ENCODE measurements at regions not wholly inside any gene's neighbourhood (a gene's known extent, or its start where the extent isn't known, plus 50 kb on each side); places are given as distances from the start of the nearest gene placed in this dataset.

DNA sequence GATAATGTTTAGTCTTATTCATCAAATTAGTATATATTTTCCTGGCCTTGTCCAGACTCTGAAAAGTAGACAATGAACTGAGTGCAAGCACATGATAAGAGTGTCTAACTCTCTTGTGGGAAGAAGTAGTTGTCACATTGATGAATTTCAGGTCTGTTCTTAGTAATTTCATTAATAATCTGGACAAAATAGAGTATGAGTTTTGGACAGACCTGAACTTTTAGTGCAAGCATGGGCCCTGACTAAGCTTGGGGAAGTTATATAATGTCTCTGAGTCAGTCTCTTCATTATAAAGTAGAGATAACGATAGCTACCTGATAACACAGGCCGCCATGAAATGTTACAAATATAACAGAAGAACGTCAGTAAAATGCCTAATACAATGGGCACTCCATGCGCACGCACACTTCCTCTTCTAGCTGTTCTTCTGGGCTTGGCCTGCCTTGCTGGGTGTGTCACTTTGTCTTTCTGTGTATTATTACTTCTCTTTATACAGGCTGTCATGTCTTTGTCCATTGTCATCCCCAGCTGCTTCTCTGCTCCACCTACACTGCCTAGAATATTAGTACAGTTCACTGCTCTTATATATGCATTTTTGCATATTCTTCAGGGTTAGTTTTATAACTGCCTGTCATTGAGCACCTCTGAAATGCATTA lies 129.1 kb upstream of the HTR2A start:
- H3K27me3 ChIP-seq (ENCODE audit: control insufficient read depth, insufficient read depth, low read length) = no peaks in the 10 kb centered on the region
- no peak overlapping the region for H3K4me3 ChIP-seq (ENCODE audit: low read length)
- H3K9me3 ChIP-seq (ENCODE audit: control insufficient read depth, low read depth, low read length) = no peaks in the 10 kb centered on the region
- H3K36me3 ChIP-seq (ENCODE audit: control insufficient read depth, low read depth, low read length) = no peaks in the 10 kb centered on the region
- H3K27ac ChIP-seq (ENCODE audit: low read length) = no peak overlapping the region
- H3K9ac ChIP-seq (ENCODE audit: low read length) = no peak overlapping the region
- H3K4me1 ChIP-seq (ENCODE audit: control insufficient read depth, low read depth, low read length) = peaks cover 4% of the 10 kb centered on the region

DNA sequence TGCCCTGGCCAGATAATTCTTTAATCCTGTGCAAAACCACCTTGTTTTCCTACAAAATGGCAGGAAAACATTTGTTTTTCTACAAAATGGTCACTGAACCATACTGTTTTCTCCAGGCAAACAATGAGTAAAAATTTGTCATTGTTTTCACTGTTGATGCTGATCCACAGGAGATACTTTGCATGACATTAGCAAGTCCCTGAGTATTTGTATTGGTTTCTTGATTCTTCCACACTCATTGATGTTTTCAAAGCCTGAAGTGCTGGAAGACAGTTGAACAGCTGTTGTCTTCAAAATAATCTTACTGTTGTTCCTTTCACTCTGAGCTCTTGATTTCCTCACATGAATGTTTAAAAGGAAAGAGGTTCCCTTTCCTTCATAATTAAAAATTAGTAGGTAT lies 123.1 kb upstream of the HTR2A start:
- no peak overlapping the region for H3K27ac ChIP-seq (ENCODE audit: low read length)
- H3K4me1 ChIP-seq (ENCODE audit: control insufficient read depth, low read depth, low read length) = no peaks in the 10 kb centered on the region
- H3K27me3 ChIP-seq (ENCODE audit: control insufficient read depth, insufficient read depth, low read length) = no peaks in the 10 kb centered on the region
- H3K9me3 ChIP-seq (ENCODE audit: control insufficient read depth, low read depth, low read length) = no peaks in the 10 kb centered on the region
- no peaks in the 10 kb centered on the region for H3K36me3 ChIP-seq (ENCODE audit: control insufficient read depth, low read depth, low read length)
- H3K9ac ChIP-seq (ENCODE audit: low read length) = no peak overlapping the region
- H3K4me3 ChIP-seq (ENCODE audit: low read length) = no peak overlapping the region

- H3K9ac ChIP-seq (ENCODE audit: low read length) = no peak overlapping the region
Observed at GRCh38 chr13:47017476-47017875, 120.6 kb upstream of the HTR2A start.

DNA sequence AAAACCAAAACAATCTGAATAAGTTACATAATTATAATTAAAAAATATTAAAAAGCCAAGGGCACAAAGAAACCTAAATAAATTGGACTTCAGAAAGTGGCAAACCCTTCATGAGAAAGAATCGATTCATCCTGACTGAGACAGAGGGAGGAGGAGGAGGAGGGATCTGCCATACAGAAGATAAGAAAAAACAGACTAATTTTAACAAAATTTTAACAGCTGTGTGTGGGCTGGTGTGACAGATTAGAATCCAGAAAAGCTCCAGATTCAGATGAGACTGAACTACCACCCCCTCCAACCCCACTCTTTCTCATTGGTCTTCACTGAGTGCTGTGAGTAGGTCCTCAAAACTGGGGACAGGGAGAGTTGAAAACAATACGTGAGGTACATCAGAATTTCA lies 111.5 kb upstream of the HTR2A start:
- H3K4me1 ChIP-seq (ENCODE audit: control insufficient read depth, low read depth, low read length) = no peaks in the 10 kb centered on the region
- no peaks in the 10 kb centered on the region for H3K27me3 ChIP-seq (ENCODE audit: control insufficient read depth, insufficient read depth, low read length)
- no peak overlapping the region for H3K9ac ChIP-seq (ENCODE audit: low read length)
- H3K36me3 ChIP-seq (ENCODE audit: control insufficient read depth, low read depth, low read length) = no peaks in the 10 kb centered on the region
- H3K27ac ChIP-seq (ENCODE audit: low read length) = no peak overlapping the region
- H3K9me3 ChIP-seq (ENCODE audit: control insufficient read depth, low read depth, low read length) = no peaks in the 10 kb centered on the region
- no peak overlapping the region for H3K4me3 ChIP-seq (ENCODE audit: low read length)

More at GRCh38 chr13:47017476-47017875, 120.6 kb upstream of the HTR2A start:
- H3K9me3 ChIP-seq (ENCODE audit: control insufficient read depth, low read depth, low read length) = no peaks in the 10 kb centered on the region
- no peak overlapping the region for H3K27ac ChIP-seq (ENCODE audit: low read length)
- H3K27me3 ChIP-seq (ENCODE audit: control insufficient read depth, insufficient read depth, low read length) = no peaks in the 10 kb centered on the region
- H3K4me3 ChIP-seq (ENCODE audit: low read length) = no peak overlapping the region
- no peaks in the 10 kb centered on the region for H3K36me3 ChIP-seq (ENCODE audit: control insufficient read depth, low read depth, low read length)
- no peaks in the 10 kb centered on the region for H3K4me1 ChIP-seq (ENCODE audit: control insufficient read depth, low read depth, low read length)

DNA sequence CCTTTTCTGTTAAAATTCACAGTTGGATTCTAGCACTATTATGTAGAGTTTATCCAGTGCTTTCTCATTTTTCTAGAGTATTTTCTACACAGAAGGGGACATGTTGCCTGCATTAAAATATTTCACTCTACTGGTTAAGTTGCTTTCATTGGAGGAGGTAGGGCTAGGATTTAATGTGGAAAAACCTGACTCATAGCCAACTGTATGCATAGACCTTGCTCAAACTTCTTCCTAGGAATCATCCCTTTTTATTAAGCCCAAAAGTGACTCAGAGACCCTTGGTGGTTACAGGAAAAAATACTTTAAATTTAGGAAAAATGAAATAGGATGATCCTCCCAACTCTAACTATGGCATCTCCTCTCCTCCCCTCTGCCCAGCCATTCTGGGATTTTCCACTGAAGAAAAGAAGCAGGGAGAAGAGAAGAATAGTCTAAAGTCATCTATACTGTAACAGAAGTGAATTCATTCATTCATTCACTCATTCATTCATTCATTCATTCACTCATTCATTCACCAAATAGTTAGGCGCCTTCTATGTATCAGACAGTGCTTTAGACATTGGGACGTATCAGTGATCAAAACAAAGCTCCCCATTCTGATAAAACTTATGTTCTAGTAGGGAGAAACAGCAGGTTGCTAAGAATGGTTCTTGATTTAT lies 109.0 kb upstream of the HTR2A start:
- Histone ChIP-seq H3K27ac (ENCODE audit: low read length) (no peak overlapping the region), H3K4me3 (ENCODE audit: low read length) (no peak overlapping the region), H3K9ac (ENCODE audit: low read length) (no peak overlapping the region), H3K9me3 (ENCODE audit: control insufficient read depth, low read depth, low read length) (no peaks in the 10 kb centered on the region), H3K4me1 (ENCODE audit: control insufficient read depth, low read depth, low read length) (no peaks in the 10 kb centered on the region), H3K36me3 (ENCODE audit: control insufficient read depth, low read depth, low read length) (no peaks in the 10 kb centered on the region), H3K27me3 (ENCODE audit: control insufficient read depth, insufficient read depth, low read length) (no peaks in the 10 kb centered on the region)

GRCh38 chr13:47004540-47004939 lies 107.7 kb upstream of the HTR2A start:
- no peaks in the 10 kb centered on the region for H3K27me3 ChIP-seq (ENCODE audit: control insufficient read depth, insufficient read depth, low read length)
- no peaks in the 10 kb centered on the region for H3K4me1 ChIP-seq (ENCODE audit: control insufficient read depth, low read depth, low read length)
- H3K27ac ChIP-seq (ENCODE audit: low read length) = no peak overlapping the region
- no peak overlapping the region for H3K9ac ChIP-seq (ENCODE audit: low read length)
- H3K9me3 ChIP-seq (ENCODE audit: control insufficient read depth, low read depth, low read length) = no peaks in the 10 kb centered on the region
- no peaks in the 10 kb centered on the region for H3K36me3 ChIP-seq (ENCODE audit: control insufficient read depth, low read depth, low read length)
- no peak overlapping the region for H3K4me3 ChIP-seq (ENCODE audit: low read length)

- Histone ChIP-seq H3K27ac (ENCODE audit: low read length) (no peak overlapping the region), H3K9ac (ENCODE audit: low read length) (no peak overlapping the region)
Observed at GRCh38 chr13:47004027-47004426, 107.2 kb upstream of the HTR2A start.

DNA sequence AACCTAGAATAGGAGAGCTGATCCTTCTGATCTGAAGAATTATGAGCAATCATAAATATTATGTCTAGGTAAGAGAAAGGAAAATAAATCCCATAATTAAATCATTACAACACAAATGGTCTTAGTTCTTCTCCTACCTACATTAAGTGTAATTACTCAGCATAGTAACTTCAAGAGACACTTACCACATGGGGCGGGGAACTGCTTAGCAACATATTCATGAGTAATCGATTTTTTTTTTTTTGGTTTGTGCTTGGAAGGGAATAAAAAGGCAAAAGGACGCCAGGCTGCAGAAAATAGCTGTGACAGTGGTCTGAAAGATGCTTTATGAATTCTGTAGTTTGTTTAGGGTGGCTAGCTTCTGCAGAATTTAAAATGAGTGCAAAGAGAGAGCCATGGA lies 103.3 kb upstream of the HTR2A start:
- no peaks in the 10 kb centered on the region for H3K36me3 ChIP-seq (ENCODE audit: control insufficient read depth, low read depth, low read length)
- no peaks in the 10 kb centered on the region for H3K27me3 ChIP-seq (ENCODE audit: control insufficient read depth, insufficient read depth, low read length)
- H3K4me1 ChIP-seq (ENCODE audit: control insufficient read depth, low read depth, low read length) = no peaks in the 10 kb centered on the region

More at GRCh38 chr13:47004027-47004426, 107.2 kb upstream of the HTR2A start:
- H3K9me3 ChIP-seq (ENCODE audit: control insufficient read depth, low read depth, low read length) = no peaks in the 10 kb centered on the region
- H3K27me3 ChIP-seq (ENCODE audit: control insufficient read depth, insufficient read depth, low read length) = no peaks in the 10 kb centered on the region
- H3K4me3 ChIP-seq (ENCODE audit: low read length) = no peak overlapping the region
- no peaks in the 10 kb centered on the region for H3K36me3 ChIP-seq (ENCODE audit: control insufficient read depth, low read depth, low read length)
- H3K4me1 ChIP-seq (ENCODE audit: control insufficient read depth, low read depth, low read length) = no peaks in the 10 kb centered on the region

DNA sequence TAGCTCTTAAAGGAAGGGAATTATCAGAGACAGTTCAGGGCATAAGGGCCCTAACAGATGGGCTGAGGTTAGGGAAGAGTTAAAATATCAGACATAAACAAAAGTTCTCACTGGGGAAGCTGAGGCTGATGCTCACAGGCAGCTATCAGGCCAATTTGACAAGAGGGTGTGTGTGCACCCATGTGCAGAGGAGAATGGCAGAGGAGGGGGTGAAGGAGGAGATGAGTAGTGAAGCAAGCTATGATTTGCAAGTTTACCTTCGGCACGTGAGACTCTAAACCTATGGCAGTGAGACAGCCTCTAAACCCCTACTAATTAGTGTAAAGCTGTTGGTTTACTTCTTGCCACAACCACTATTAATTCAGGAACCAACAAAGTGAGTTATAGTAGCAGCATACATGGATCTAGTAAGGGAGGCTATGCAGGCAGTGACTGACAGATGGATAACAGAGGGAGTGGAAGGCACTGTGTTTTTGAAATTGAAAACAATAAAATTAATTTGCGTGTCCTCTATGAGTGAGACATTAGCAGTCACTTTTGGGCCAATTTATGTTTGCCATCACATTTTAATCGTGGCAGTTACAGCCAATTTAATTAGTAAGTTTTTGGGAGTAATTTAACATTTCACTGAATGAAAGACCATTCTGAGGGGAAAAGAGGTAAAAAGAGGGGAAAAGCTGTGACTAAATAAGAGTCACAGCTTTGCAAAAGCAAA lies 99.6 kb upstream of the HTR2A start:
- no peaks in the 10 kb centered on the region for H3K36me3 ChIP-seq (ENCODE audit: control insufficient read depth, low read depth, low read length)
- H3K27me3 ChIP-seq (ENCODE audit: control insufficient read depth, insufficient read depth, low read length) = no peaks in the 10 kb centered on the region
- H3K27ac ChIP-seq (ENCODE audit: low read length) = no peak overlapping the region
- H3K9me3 ChIP-seq (ENCODE audit: control insufficient read depth, low read depth, low read length) = no peaks in the 10 kb centered on the region
- no peaks in the 10 kb centered on the region for H3K4me1 ChIP-seq (ENCODE audit: control insufficient read depth, low read depth, low read length)
- H3K9ac ChIP-seq (ENCODE audit: low read length) = no peak overlapping the region
- H3K4me3 ChIP-seq (ENCODE audit: low read length) = no peak overlapping the region

More for the DNA sequence above, 103.3 kb upstream of the HTR2A start:
- Histone ChIP-seq H3K9me3 (ENCODE audit: control insufficient read depth, low read depth, low read length) (no peaks in the 10 kb centered on the region), H3K27ac (ENCODE audit: low read length) (no peak overlapping the region), H3K4me3 (ENCODE audit: low read length) (no peak overlapping the region), H3K9ac (ENCODE audit: low read length) (no peak overlapping the region)

- H3K27me3 ChIP-seq (ENCODE audit: control insufficient read depth, insufficient read depth, low read length) = no peaks in the 10 kb centered on the region
- no peak overlapping the region for H3K9ac ChIP-seq (ENCODE audit: low read length)
- H3K36me3 ChIP-seq (ENCODE audit: control insufficient read depth, low read depth, low read length) = no peaks in the 10 kb centered on the region
- H3K27ac ChIP-seq (ENCODE audit: low read length) = no peak overlapping the region
- H3K9me3 ChIP-seq (ENCODE audit: control insufficient read depth, low read depth, low read length) = no peaks in the 10 kb centered on the region
- H3K4me3 ChIP-seq (ENCODE audit: low read length) = no peak overlapping the region
- no peaks in the 10 kb centered on the region for H3K4me1 ChIP-seq (ENCODE audit: control insufficient read depth, low read depth, low read length)
Observed at GRCh38 chr13:46995874-46996273, 99.0 kb upstream of the HTR2A start.

- no peaks in the 10 kb centered on the region for H3K36me3 ChIP-seq (ENCODE audit: control insufficient read depth, low read depth, low read length)
- H3K4me1 ChIP-seq (ENCODE audit: control insufficient read depth, low read depth, low read length) = no peaks in the 10 kb centered on the region
- H3K27ac ChIP-seq (ENCODE audit: low read length) = no peak overlapping the region
- no peak overlapping the region for H3K4me3 ChIP-seq (ENCODE audit: low read length)
- H3K9ac ChIP-seq (ENCODE audit: low read length) = no peak overlapping the region
- H3K9me3 ChIP-seq (ENCODE audit: control insufficient read depth, low read depth, low read length) = no peaks in the 10 kb centered on the region
- no peaks in the 10 kb centered on the region for H3K27me3 ChIP-seq (ENCODE audit: control insufficient read depth, insufficient read depth, low read length)
Observed at GRCh38 chr13:46994492-46994891, 97.6 kb upstream of the HTR2A start.

All from iPS-18a (cell line).